ENCODE measurements at regions not wholly inside any gene's neighbourhood (a gene's known extent, or its start where the extent isn't known, plus 50 kb on each side); places are given as distances from the start of the nearest gene placed in this dataset.

DNA sequence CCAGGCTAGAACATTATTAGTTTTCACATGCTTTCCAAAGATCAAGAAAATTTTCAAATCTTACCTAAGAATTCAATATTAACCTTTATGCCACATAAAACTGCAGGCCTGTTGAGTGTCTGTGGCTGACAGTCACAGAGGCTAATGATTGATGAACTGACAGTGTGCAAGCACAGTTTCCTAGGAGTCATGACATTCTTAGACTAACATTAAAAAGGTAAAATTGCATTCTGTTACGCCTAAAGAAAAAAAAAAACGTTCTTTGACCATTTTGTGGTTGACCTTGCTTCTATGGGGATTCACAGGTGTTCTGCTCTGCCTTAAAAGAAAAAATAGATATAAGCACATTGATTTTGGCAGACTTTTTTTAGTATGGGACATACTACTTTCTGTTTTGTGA lies 1776.2 kb downstream of the PCDH9 start:
- no peaks in the 10 kb centered on the region for H4K20me1 ChIP-seq (replicated peaks; ENCODE audit: insufficient read depth)
- no peaks in the 10 kb centered on the region for H3F3A ChIP-seq (replicated peaks; ENCODE audit: low read depth)
- peaks cover 2% of the 10 kb centered on the region; the same call in 2 of the 3 replicates for H3K9me3 Mint-ChIP-seq
- ATAC-seq (no peak), DNase-seq (ENCODE audit: low spot score) (no peak)
- peaks cover 3% of the 10 kb centered on the region; the same call in 1 of the 2 replicates for H3K9me2 ChIP-seq (ENCODE audit: insufficient read depth)
- no peaks in the 10 kb centered on the region for H3K36me3 ChIP-seq (ENCODE audit: insufficient read depth)
- H3K27ac Mint-ChIP-seq, result no peak overlapping the region
- H2AFZ ChIP-seq, result no peak overlapping the region
- TF ChIP-seq NANOG (IDR thresholded peaks at IDR 0.05; ENCODE audit: borderline replicate concordance) (no peak), STAT1 (IDR thresholded peaks at IDR 0.05; ENCODE audit: unreplicated experiment) (no peak), JUNB (IDR thresholded peaks at IDR 0.05; ENCODE audit: unreplicated experiment) (no peak), EZH2 (IDR thresholded peaks at IDR 0.05; ENCODE audit: low read depth, unreplicated experiment) (no peak)
- TF ChIP-seq, protein P1, sequence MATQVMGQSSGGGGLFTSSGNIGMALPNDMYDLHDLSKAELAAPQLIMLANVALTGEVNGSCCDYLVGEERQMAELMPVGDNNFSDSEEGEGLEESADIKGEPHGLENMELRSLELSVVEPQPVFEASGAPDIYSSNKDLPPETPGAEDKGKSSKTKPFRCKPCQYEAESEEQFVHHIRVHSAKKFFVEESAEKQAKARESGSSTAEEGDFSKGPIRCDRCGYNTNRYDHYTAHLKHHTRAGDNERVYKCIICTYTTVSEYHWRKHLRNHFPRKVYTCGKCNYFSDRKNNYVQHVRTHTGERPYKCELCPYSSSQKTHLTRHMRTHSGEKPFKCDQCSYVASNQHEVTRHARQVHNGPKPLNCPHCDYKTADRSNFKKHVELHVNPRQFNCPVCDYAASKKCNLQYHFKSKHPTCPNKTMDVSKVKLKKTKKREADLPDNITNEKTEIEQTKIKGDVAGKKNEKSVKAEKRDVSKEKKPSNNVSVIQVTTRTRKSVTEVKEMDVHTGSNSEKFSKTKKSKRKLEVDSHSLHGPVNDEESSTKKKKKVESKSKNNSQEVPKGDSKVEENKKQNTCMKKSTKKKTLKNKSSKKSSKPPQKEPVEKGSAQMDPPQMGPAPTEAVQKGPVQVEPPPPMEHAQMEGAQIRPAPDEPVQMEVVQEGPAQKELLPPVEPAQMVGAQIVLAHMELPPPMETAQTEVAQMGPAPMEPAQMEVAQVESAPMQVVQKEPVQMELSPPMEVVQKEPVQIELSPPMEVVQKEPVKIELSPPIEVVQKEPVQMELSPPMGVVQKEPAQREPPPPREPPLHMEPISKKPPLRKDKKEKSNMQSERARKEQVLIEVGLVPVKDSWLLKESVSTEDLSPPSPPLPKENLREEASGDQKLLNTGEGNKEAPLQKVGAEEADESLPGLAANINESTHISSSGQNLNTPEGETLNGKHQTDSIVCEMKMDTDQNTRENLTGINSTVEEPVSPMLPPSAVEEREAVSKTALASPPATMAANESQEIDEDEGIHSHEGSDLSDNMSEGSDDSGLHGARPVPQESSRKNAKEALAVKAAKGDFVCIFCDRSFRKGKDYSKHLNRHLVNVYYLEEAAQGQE (IDR thresholded peaks at IDR 0.05; ENCODE audit: unreplicated experiment), result no peak
- H3K79me2 ChIP-seq (replicated peaks; ENCODE audit: insufficient read depth), result no peaks in the 10 kb centered on the region
- no peak overlapping the region for H3K4me3 Mint-ChIP-seq
- H3K4me1 ChIP-seq (ENCODE audit: insufficient read depth), result peaks cover 3% of the 10 kb centered on the region; the same call in 1 of the 2 replicates
- H3K4me3 ChIP-seq, result no peak overlapping the region
- no peaks in the 10 kb centered on the region for H3K4me1 Mint-ChIP-seq
- no peaks in the 10 kb centered on the region for H3K27me3 ChIP-seq (ENCODE audit: insufficient read depth)
- H3K4me2 ChIP-seq, result no peak overlapping the region
- no peaks in the 10 kb centered on the region for H3K27me3 Mint-ChIP-seq (ENCODE audit: insufficient read depth, low read depth, poor library complexity)
- peaks cover 3% of the 10 kb centered on the region; the same call in 2 of the 3 replicates for H3K36me3 Mint-ChIP-seq (ENCODE audit: low read depth)
- H3K27ac ChIP-seq (ENCODE audit: low read depth), result no peak overlapping the region; the same call in 1 of the 2 replicates

DNA sequence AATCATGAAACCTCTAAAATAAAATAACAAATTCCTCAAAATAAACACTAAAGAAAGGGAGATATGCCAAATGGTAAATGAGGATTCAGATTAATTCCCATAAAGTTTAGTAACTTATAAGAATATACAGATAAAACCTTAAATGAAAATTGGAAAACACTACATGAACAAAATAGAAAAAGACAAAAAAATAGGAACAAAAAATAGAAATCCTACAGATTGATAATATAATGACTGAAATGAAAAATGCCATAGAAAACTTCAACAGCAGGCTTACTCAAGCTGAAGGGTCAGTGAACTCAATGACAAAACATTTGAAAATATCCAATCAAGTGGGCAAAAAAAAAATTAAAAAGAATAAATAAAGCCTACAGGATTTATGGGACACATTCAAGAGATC lies 1784.8 kb downstream of the PCDH9 start:
- no peak overlapping the region for H3K4me2 ChIP-seq
- H3K36me3 Mint-ChIP-seq (ENCODE audit: low read depth), result peaks cover 6% of the 10 kb centered on the region; the same call in 2 of the 3 replicates
- no peak overlapping the region for H3K27ac Mint-ChIP-seq
- H3K27ac ChIP-seq (ENCODE audit: low read depth), result no peak overlapping the region
- no peak for DNase-seq (ENCODE audit: low spot score)
- H3K79me2 ChIP-seq (replicated peaks; ENCODE audit: insufficient read depth), result no peaks in the 10 kb centered on the region
- H2AFZ ChIP-seq, result no peak overlapping the region
- H3K4me1 ChIP-seq (ENCODE audit: insufficient read depth), result no peaks in the 10 kb centered on the region
- H3F3A ChIP-seq (replicated peaks; ENCODE audit: low read depth), result no peaks in the 10 kb centered on the region
- no peaks in the 10 kb centered on the region for H3K4me1 Mint-ChIP-seq
- no peaks in the 10 kb centered on the region for H3K36me3 ChIP-seq (ENCODE audit: insufficient read depth)
- no peaks in the 10 kb centered on the region for H4K20me1 ChIP-seq (replicated peaks; ENCODE audit: insufficient read depth)
- ATAC-seq, result no peak
- no peaks in the 10 kb centered on the region for H3K27me3 ChIP-seq (ENCODE audit: insufficient read depth)
- no peak overlapping the region for H3K4me3 Mint-ChIP-seq
- 0 out of 2 replicates have a peak, but pooled peaks cover 10% of the 10 kb centered on the region for H3K9me2 ChIP-seq (ENCODE audit: insufficient read depth)
- H3K9me3 Mint-ChIP-seq, result peaks cover 2% of the 10 kb centered on the region; the same call in 2 of the 3 replicates
- H3K27me3 Mint-ChIP-seq (ENCODE audit: insufficient read depth, low read depth, poor library complexity), result no peaks in the 10 kb centered on the region
- no peak overlapping the region for H3K4me3 ChIP-seq
- TF ChIP-seq EZH2phosphoT487 (IDR thresholded peaks at IDR 0.05; ENCODE audit: unreplicated experiment), result no peak
- TF ChIP-seq, protein P2, sequence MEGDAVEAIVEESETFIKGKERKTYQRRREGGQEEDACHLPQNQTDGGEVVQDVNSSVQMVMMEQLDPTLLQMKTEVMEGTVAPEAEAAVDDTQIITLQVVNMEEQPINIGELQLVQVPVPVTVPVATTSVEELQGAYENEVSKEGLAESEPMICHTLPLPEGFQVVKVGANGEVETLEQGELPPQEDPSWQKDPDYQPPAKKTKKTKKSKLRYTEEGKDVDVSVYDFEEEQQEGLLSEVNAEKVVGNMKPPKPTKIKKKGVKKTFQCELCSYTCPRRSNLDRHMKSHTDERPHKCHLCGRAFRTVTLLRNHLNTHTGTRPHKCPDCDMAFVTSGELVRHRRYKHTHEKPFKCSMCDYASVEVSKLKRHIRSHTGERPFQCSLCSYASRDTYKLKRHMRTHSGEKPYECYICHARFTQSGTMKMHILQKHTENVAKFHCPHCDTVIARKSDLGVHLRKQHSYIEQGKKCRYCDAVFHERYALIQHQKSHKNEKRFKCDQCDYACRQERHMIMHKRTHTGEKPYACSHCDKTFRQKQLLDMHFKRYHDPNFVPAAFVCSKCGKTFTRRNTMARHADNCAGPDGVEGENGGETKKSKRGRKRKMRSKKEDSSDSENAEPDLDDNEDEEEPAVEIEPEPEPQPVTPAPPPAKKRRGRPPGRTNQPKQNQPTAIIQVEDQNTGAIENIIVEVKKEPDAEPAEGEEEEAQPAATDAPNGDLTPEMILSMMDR (conservative IDR thresholded peaks at IDR 0.05; ENCODE audit: low read depth in 2 of 2), result no peak
- no peak for TF ChIP-seq CREB1 (CRISPR knock-in tag; IDR thresholded peaks at IDR 0.05; ENCODE audit: low read depth)
- no peak for TF ChIP-seq STAT1 (IDR thresholded peaks at IDR 0.05; ENCODE audit: unreplicated experiment)
- TF ChIP-seq EZH2 (IDR thresholded peaks at IDR 0.05; ENCODE audit: low read depth, unreplicated experiment), result no peak
- no peak for TF ChIP-seq JUNB (IDR thresholded peaks at IDR 0.05; ENCODE audit: unreplicated experiment)
- TF ChIP-seq, protein P3, sequence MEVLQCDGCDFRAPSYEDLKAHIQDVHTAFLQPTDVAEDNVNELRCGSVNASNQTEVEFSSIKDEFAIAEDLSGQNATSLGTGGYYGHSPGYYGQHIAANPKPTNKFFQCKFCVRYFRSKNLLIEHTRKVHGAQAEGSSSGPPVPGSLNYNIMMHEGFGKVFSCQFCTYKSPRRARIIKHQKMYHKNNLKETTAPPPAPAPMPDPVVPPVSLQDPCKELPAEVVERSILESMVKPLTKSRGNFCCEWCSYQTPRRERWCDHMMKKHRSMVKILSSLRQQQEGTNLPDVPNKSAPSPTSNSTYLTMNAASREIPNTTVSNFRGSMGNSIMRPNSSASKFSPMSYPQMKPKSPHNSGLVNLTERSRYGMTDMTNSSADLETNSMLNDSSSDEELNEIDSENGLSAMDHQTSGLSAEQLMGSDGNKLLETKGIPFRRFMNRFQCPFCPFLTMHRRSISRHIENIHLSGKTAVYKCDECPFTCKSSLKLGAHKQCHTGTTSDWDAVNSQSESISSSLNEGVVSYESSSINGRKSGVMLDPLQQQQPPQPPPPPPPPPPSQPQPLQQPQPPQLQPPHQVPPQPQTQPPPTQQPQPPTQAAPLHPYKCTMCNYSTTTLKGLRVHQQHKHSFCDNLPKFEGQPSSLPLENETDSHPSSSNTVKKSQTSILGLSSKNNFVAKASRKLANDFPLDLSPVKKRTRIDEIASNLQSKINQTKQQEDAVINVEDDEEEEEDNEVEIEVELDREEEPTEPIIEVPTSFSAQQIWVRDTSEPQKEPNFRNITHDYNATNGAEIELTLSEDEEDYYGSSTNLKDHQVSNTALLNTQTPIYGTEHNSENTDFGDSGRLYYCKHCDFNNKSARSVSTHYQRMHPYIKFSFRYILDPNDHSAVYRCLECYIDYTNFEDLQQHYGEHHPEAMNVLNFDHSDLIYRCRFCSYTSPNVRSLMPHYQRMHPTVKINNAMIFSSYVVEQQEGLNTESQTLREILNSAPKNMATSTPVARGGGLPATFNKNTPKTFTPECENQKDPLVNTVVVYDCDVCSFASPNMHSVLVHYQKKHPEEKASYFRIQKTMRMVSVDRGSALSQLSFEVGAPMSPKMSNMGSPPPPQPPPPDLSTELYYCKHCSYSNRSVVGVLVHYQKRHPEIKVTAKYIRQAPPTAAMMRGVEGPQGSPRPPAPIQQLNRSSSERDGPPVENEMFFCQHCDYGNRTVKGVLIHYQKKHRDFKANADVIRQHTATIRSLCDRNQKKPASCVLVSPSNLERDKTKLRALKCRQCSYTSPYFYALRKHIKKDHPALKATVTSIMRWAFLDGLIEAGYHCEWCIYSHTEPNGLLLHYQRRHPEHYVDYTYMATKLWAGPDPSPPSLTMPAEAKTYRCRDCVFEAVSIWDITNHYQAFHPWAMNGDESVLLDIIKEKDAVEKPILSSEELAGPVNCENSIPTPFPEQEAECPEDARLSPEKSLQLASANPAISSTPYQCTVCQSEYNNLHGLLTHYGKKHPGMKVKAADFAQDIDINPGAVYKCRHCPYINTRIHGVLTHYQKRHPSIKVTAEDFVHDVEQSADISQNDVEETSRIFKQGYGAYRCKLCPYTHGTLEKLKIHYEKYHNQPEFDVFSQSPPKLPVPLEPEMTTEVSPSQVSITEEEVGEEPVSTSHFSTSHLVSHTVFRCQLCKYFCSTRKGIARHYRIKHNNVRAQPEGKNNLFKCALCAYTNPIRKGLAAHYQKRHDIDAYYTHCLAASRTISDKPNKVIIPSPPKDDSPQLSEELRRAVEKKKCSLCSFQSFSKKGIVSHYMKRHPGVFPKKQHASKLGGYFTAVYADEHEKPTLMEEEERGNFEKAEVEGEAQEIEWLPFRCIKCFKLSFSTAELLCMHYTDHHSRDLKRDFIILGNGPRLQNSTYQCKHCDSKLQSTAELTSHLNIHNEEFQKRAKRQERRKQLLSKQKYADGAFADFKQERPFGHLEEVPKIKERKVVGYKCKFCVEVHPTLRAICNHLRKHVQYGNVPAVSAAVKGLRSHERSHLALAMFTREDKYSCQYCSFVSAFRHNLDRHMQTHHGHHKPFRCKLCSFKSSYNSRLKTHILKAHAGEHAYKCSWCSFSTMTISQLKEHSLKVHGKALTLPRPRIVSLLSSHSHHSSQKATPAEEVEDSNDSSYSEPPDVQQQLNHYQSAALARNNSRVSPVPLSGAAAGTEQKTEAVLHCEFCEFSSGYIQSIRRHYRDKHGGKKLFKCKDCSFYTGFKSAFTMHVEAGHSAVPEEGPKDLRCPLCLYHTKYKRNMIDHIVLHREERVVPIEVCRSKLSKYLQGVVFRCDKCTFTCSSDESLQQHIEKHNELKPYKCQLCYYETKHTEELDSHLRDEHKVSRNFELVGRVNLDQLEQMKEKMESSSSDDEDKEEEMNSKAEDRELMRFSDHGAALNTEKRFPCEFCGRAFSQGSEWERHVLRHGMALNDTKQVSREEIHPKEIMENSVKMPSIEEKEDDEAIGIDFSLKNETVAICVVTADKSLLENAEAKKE (CRISPR knock-in tag; IDR thresholded peaks at IDR 0.05), result no peak
- TF ChIP-seq NANOG (IDR thresholded peaks at IDR 0.05; ENCODE audit: borderline replicate concordance), result no peak
- no peak for TF ChIP-seq ZNF331 (CRISPR knock-in tag; IDR thresholded peaks at IDR 0.05; ENCODE audit: low read depth)

Data from GM23338 (cell line).